ENCODE measurements at regions not wholly inside any gene's neighbourhood (a gene's known extent, or its start where the extent isn't known, plus 50 kb on each side); places are given as distances from the start of the nearest gene placed in this dataset.

GRCh38 chr10:29860166-29860565 lies 199.2 kb downstream of the JCAD start:
- Histone ChIP-seq H3K4me1 (ENCODE audit: control insufficient read depth in 1 of 2, insufficient read depth in 2 of 2, low read depth in 1 of 2, low read length in 1 of 2) (peaks cover 0 to 40% of the 10 kb centered on the region in 2 experiments; a peak in 3 of 4 replicates), H2AFZ (ENCODE audit: low read depth) (no peak overlapping the region), H3K27ac (ENCODE audit: low read depth in 2 of 2, low read length in 1 of 2) (peak overlapping the region in 1 of 2 experiments; percentile 70; a peak in 1 of 4 replicates), H3K9me2 (no peaks in the 10 kb centered on the region), H3K27me3 (ENCODE audit: insufficient read depth) (no peaks in the 10 kb centered on the region), H4K20me1 (ENCODE audit: insufficient read depth) (no peaks in the 10 kb centered on the region), H3K9me3 (no peaks in the 10 kb centered on the region), H3K4me2 (no peak overlapping the region), H3K79me2 (ENCODE audit: insufficient read depth) (no peaks in the 10 kb centered on the region), H3F3A (replicated peaks; ENCODE audit: insufficient read depth) (peaks cover 38% of the 10 kb centered on the region), H3K9ac (no peak overlapping the region), H3K4me3 (ENCODE audit: low read depth in 2 of 2, low read length in 1 of 2) (no peak overlapping the region), H3K36me3 (replicated peaks in 1 of 2; ENCODE audit: control insufficient read depth in 1 of 2, insufficient read depth in 2 of 2, low read length in 1 of 2) (no peaks in the 10 kb centered on the region)
- WGBS (ENCODE audit: low lambda C conversion rate): 92% methylated on average over 9 of the region's 9 CpGs
- TF ChIP-seq SIN3A (IDR thresholded peaks at IDR 0.05; ENCODE audit: borderline replicate concordance, low read depth, low read length) (no peak), USF2 (IDR thresholded peaks at IDR 0.05; ENCODE audit: borderline replicate concordance, low read depth, low read length) (no peak), PBX3 (IDR thresholded peaks at IDR 0.05) (no peak), JUND (IDR thresholded peaks at IDR 0.05) (no peak), MEF2A (IDR thresholded peaks at IDR 0.05; ENCODE audit: borderline replicate concordance, low read depth) (no peak), SMC3 (IDR thresholded peaks at IDR 0.05; ENCODE audit: low read depth, low read length) (no peak), NRF1 (IDR thresholded peaks at IDR 0.05; ENCODE audit: low read depth, low read length) (no peak), MAX (IDR thresholded peaks at IDR 0.05; ENCODE audit: low read depth) (no peak), RAD21 (IDR thresholded peaks at IDR 0.05; ENCODE audit: low read length) (no peak), CHD2 (IDR thresholded peaks at IDR 0.05; ENCODE audit: low read length, partially characterized antibody) (no peak)
- CTCF ChIA-PET: interaction anchor here (1.0 to 1.2 kb wide), 2 partner anchors 11 to 139 kb away, joined by 3 to 4 read pairs; no protein-coding TSS in a partner anchor
- no peak for DNase-seq
- POLR2A ChIA-PET: no interaction called here

GRCh38 chr10:29859521-29860130 lies 199.8 kb downstream of the JCAD start:
- Histone ChIP-seq H3K9me2 (no peaks in the 10 kb centered on the region), H3K27me3 (ENCODE audit: insufficient read depth) (no peaks in the 10 kb centered on the region), H3K9ac (no peak overlapping the region), H3K27ac (ENCODE audit: low read depth in 2 of 2, low read length in 1 of 2) (peak overlapping the region in 1 of 2 experiments; percentile 70; a peak in 2 of 4 replicates), H3K4me2 (no peak overlapping the region), H4K20me1 (ENCODE audit: insufficient read depth) (no peaks in the 10 kb centered on the region), H2AFZ (ENCODE audit: low read depth) (no peak overlapping the region), H3K4me1 (ENCODE audit: control insufficient read depth in 1 of 2, insufficient read depth in 2 of 2, low read depth in 1 of 2, low read length in 1 of 2) (peaks cover 0 to 40% of the 10 kb centered on the region in 2 experiments; a peak in 3 of 4 replicates), H3K4me3 (ENCODE audit: low read depth in 2 of 2, low read length in 1 of 2) (no peak overlapping the region), H3F3A (replicated peaks; ENCODE audit: insufficient read depth) (peaks cover 38% of the 10 kb centered on the region), H3K9me3 (no peaks in the 10 kb centered on the region), H3K36me3 (replicated peaks in 1 of 2; ENCODE audit: control insufficient read depth in 1 of 2, insufficient read depth in 2 of 2, low read length in 1 of 2) (no peaks in the 10 kb centered on the region), H3K79me2 (ENCODE audit: insufficient read depth) (no peaks in the 10 kb centered on the region)
- no peak for DNase-seq
- POLR2A ChIA-PET: no interaction called here
- CTCF ChIA-PET: interaction anchor here (1.0 kb wide), 1 partner anchor 10 kb away, joined by 4 read pairs; no protein-coding TSS in a partner anchor
- peak; percentile 48; the same call in 1 of the 2 replicates for TF ChIP-seq NFIC (IDR thresholded peaks at IDR 0.05; ENCODE audit: borderline replicate concordance)
- TF ChIP-seq RAD21 (IDR thresholded peaks at IDR 0.05; ENCODE audit: low read length): no peak
- TF ChIP-seq TCF12 (IDR thresholded peaks at IDR 0.05): peak; percentile 54
- TF ChIP-seq MXI1 (IDR thresholded peaks at IDR 0.05; ENCODE audit: low read depth, low read length): no peak
- peak; percentile 48; the same call in 1 of the 2 replicates for TF ChIP-seq FOSL2 (IDR thresholded peaks at IDR 0.05; ENCODE audit: borderline replicate concordance, low read depth)
- no peak for TF ChIP-seq GATA2 (CRISPR knock-in tag; IDR thresholded peaks at IDR 0.05)
- TF ChIP-seq PBX3 (IDR thresholded peaks at IDR 0.05): 0 out of 2 replicates have a peak, but pooled peaks have one; percentile 21
- 0 out of 2 replicates have a peak, but pooled peaks have one; percentile 37 for TF ChIP-seq MAX (IDR thresholded peaks at IDR 0.05; ENCODE audit: low read depth)
- TF ChIP-seq USF2 (IDR thresholded peaks at IDR 0.05; ENCODE audit: borderline replicate concordance, low read depth, low read length): no peak
- TF ChIP-seq USF1 (IDR thresholded peaks at IDR 0.05; ENCODE audit: borderline replicate concordance, low read depth): no peak
- WGBS (ENCODE audit: low lambda C conversion rate): 82% methylated on average over 6 of the region's 6 CpGs

Measured in SK-N-SH (cell line).